ENCODE measurements at regions not wholly inside any gene's neighbourhood (a gene's known extent, or its start where the extent isn't known, plus 50 kb on each side); places are given as distances from the start of the nearest gene placed in this dataset.

GRCh38 chr15:98410328-98410727 is 238.0 kb upstream of the IGF1R start:
- 78% methylated on average over 2 of the region's 2 CpGs for WGBS, 2 donors
- no peak overlapping the region for H3K4me3 ChIP-seq
- no peaks in the 10 kb centered on the region for H3K9me3 ChIP-seq
- H3K27me3 ChIP-seq, result peaks cover 0 to 6% (median 0%) of the 10 kb centered on the region in 4 donors
- no peak overlapping the region for H3K27ac ChIP-seq
- no peaks in the 10 kb centered on the region for H3K36me3 ChIP-seq
- intact Hi-C loops (cut with DNase I), result no loop called here
- DNase-seq, result no peak
- no peak for TF ChIP-seq POLR2A (IDR thresholded peaks at IDR 0.05)
- H3K4me1 ChIP-seq, result peaks cover 0 to 7% (median 0%) of the 10 kb centered on the region in 3 donors

GRCh38 chr15:98412852-98413251 is 235.5 kb upstream of the IGF1R start:
- Histone ChIP-seq H3K4me3 (no peak overlapping the region), H3K9me3 (no peaks in the 10 kb centered on the region), H3K4me1 (peaks cover 0 to 19% (median 0%) of the 10 kb centered on the region in 3 donors), H3K27me3 (peaks cover 0 to 5% (median 0%) of the 10 kb centered on the region in 4 donors), H3K36me3 (no peaks in the 10 kb centered on the region), H3K27ac (no peak overlapping the region)
- intact Hi-C loops (cut with DNase I), result no loop called here
- DNase-seq, result no peak
- whole genome bisulfite sequencing, 2 donors, result 60 to 65% methylated on average over 2 of the region's 2 CpGs
- TF ChIP-seq POLR2A (IDR thresholded peaks at IDR 0.05) (no peak), CTCF (IDR thresholded peaks at IDR 0.05) (no peak)

GRCh38 chr15:98413933-98414546 is 234.3 kb upstream of the IGF1R start:
- Histone ChIP-seq H3K4me3 (no peak overlapping the region), H3K4me1 (peaks cover 0 to 19% (median 0%) of the 10 kb centered on the region in 3 donors), H3K27ac (peak overlapping the region in 2 of 4 donors; percentile 50 to 65), H3K9me3 (no peaks in the 10 kb centered on the region), H3K27me3 (peaks cover 0 to 7% (median 0%) of the 10 kb centered on the region in 4 donors), H3K36me3 (no peaks in the 10 kb centered on the region)
- no peak for DNase-seq
- 41 to 49% methylated on average over 12 to 13 of the region's 13 CpGs for WGBS, 2 donors
- intact Hi-C loops (cut with DNase I), result no loop called here
- no peak for TF ChIP-seq CTCF (IDR thresholded peaks at IDR 0.05)
- TF ChIP-seq POLR2A (IDR thresholded peaks at IDR 0.05), result no peak

GRCh38 chr15:98416222-98416855 is 232.0 kb upstream of the IGF1R start:
- no peaks in the 10 kb centered on the region for H3K9me3 ChIP-seq
- H3K27me3 ChIP-seq, result peaks cover 0 to 19% (median 0%) of the 10 kb centered on the region in 4 donors
- no peak overlapping the region for H3K4me3 ChIP-seq
- intact Hi-C loops (cut with DNase I), result no loop called here
- no peak for DNase-seq
- no peaks in the 10 kb centered on the region for H3K36me3 ChIP-seq
- WGBS, 2 donors, result 78 to 100% methylated on average over 1 to 6 of the region's 8 CpGs
- TF ChIP-seq POLR2A (IDR thresholded peaks at IDR 0.05), result no peak
- no peak for TF ChIP-seq CTCF (IDR thresholded peaks at IDR 0.05)
- peaks cover 2 to 28% (median 8%) of the 10 kb centered on the region in 3 donors for H3K4me1 ChIP-seq
- peak overlapping the region in 2 of 4 donors; percentile 54 to 70 for H3K27ac ChIP-seq

GRCh38 chr15:98417346-98417745 is 231.0 kb upstream of the IGF1R start:
- intact Hi-C loops (cut with DNase I), result no loop called here
- Histone ChIP-seq H3K27ac (peak overlapping the region in 2 of 4 donors; percentile 54 to 70), H3K27me3 (peaks cover 0 to 29% (median 6%) of the 10 kb centered on the region in 4 donors), H3K4me1 (peaks cover 9 to 36% (median 13%) of the 10 kb centered on the region in 3 donors), H3K36me3 (no peaks in the 10 kb centered on the region), H3K9me3 (no peaks in the 10 kb centered on the region), H3K4me3 (no peak overlapping the region)
- DNase-seq, result no peak
- TF ChIP-seq CTCF (IDR thresholded peaks at IDR 0.05) (no peak), POLR2A (IDR thresholded peaks at IDR 0.05) (no peak)
- WGBS, 2 donors, result 78 to 85% methylated on average over 10 of the region's 12 CpGs

Measured in esophagus squamous epithelium (tissue), 5 donors.